MM.1S (cell line): ENCODE measurements at regions not wholly inside any gene's neighbourhood (a gene's known extent, or its start where the extent isn't known, plus 50 kb on each side); places are given as distances from the start of the nearest gene placed in this dataset.
"Not testable (repeated sequence)": the region's sequence is repeated elsewhere in the genome, so short reads cannot be mapped to it uniquely, and the experiment has no call there.

Experiments
- DNase-seq: peaks from one replicate; pipeline ENCODE4 v3.0.0-alpha.2; 2015
- H2AFZ ChIP-seq: fragments of 300-600 bp; sonication (generic); 2 replicates; pipeline ENCODE4 v1.6.0; 2016; ENCODE audit warnings: antibody characterized with exemption, low read length
- H3F3A ChIP-seq: fragments of 300-600 bp; sonication (generic); 2 replicates; pipeline ENCODE4 v1.6.1; 2016; ENCODE audit warnings: mild to moderate bottlenecking, antibody characterized with exemption, low read length, moderate library complexity, mixed read lengths; ENCODE audit not compliant: insufficient read depth
- H3K27ac ChIP-seq: fragments of 300-600 bp; sonication (generic); 2 replicates; pipeline ENCODE4 v1.5.1; 2016; ENCODE audit warnings: mild to moderate bottlenecking, low read length
- H3K27me3 ChIP-seq: fragments of 300-600 bp; sonication (generic); replicated peaks from 2 replicates; pipeline ENCODE4 v1.6.0; 2016; ENCODE audit warnings: low read length; ENCODE audit not compliant: insufficient read depth
- H3K36me3 ChIP-seq: fragments of 300-600 bp; sonication (generic); replicated peaks from 2 replicates; pipeline ENCODE4 v1.6.1; 2016; ENCODE audit warnings: mild to moderate bottlenecking, low read length, mixed read lengths; ENCODE audit not compliant: insufficient read depth
- H3K4me1 ChIP-seq: fragments of 300-600 bp; sonication (generic); 2 replicates; pipeline ENCODE4 v1.6.1; 2016; ENCODE audit warnings: low read length, mixed read lengths
- H3K4me2 ChIP-seq: fragments of 300-600 bp; sonication (generic); 2 replicates; pipeline ENCODE4 v1.6.0; 2016; ENCODE audit warnings: low read depth, low read length
- H3K4me3 ChIP-seq: fragments of 300-600 bp; sonication (generic); 2 replicates; pipeline ENCODE4 v1.5.1; 2016; ENCODE audit warnings: low read length, mixed read lengths
- H3K79me2 ChIP-seq: fragments of 300-600 bp; sonication (generic); 2 replicates; pipeline ENCODE4 v1.6.1; 2016; ENCODE audit warnings: mixed run types, low read length, mixed read lengths
- H3K9ac ChIP-seq: fragments of 300-600 bp; sonication (generic); 2 replicates; pipeline ENCODE4 v1.6.1; 2016; ENCODE audit warnings: low read length, mixed read lengths
- H3K9me2 ChIP-seq: fragments of 300-600 bp; sonication (generic); replicated peaks from 2 replicates; pipeline ENCODE4 v1.6.1; 2016; ENCODE audit warnings: mild to moderate bottlenecking, low read length, mixed read lengths; ENCODE audit not compliant: insufficient read depth
- H3K9me3 ChIP-seq: fragments of 300-600 bp; sonication (generic); replicated peaks from 2 replicates; pipeline ENCODE4 v1.6.1; 2016; ENCODE audit warnings: mild to moderate bottlenecking, low read length, mixed read lengths; ENCODE audit not compliant: insufficient read depth
- H4K20me1 ChIP-seq: fragments of 300-600 bp; sonication (generic); 2 replicates; pipeline ENCODE4 v1.6.1; 2016; ENCODE audit warnings: mild to moderate bottlenecking, low read length, moderate library complexity, mixed read lengths; ENCODE audit not compliant: insufficient read depth
- CTCF ChIP-seq: fragments of 300-600 bp; sonication (generic); IDR thresholded peaks from 2 replicates; pipeline ENCODE4 v1.5.1; 2016; ENCODE audit warnings: antibody characterized with exemption, low read length, mixed read lengths
- EZH2 ChIP-seq: fragments of 300-600 bp; sonication (generic); optimal IDR thresholded peaks from 2 replicates; pipeline ENCODE3; 2017; ENCODE audit warnings: low read depth, mild to moderate bottlenecking, antibody characterized with exemption, low read length, mixed read lengths
- EZH2phosphoT487 ChIP-seq: fragments of 300-600 bp; sonication (generic); IDR thresholded peaks from 2 replicates; pipeline ENCODE4 v1.6.1; 2018; ENCODE audit warnings: antibody characterized with exemption, low read length

GRCh38 chr4:18611026-18611425 lies 589.5 kb upstream of the LCORL start:
- TF ChIP-seq EZH2phosphoT487 = no peak
- TF ChIP-seq EZH2 = no peak
- no peak for TF ChIP-seq CTCF
- no peak overlapping the region for H3K4me2 ChIP-seq

GRCh38 chr4:18608908-18609533 lies 587.5 kb upstream of the LCORL start:
- H3F3A ChIP-seq = no peaks in the 10 kb centered on the region
- no peaks in the 10 kb centered on the region for H3K79me2 ChIP-seq
- no peaks in the 10 kb centered on the region for H3K27me3 ChIP-seq
- no peak overlapping the region for H3K4me3 ChIP-seq
- H3K9me3 ChIP-seq = no peaks in the 10 kb centered on the region
- H3K9ac ChIP-seq = no peak overlapping the region
- H3K36me3 ChIP-seq = no peaks in the 10 kb centered on the region
- H3K4me1 ChIP-seq = no peaks in the 10 kb centered on the region
- no peaks in the 10 kb centered on the region for H3K9me2 ChIP-seq
- no peak overlapping the region for H3K4me2 ChIP-seq
- no peaks in the 10 kb centered on the region for H4K20me1 ChIP-seq
- DNase-seq = no peak
- TF ChIP-seq CTCF = no peak
- no peak for TF ChIP-seq EZH2phosphoT487
- no peak for TF ChIP-seq EZH2
- H2AFZ ChIP-seq = no peak overlapping the region
- no peak overlapping the region for H3K27ac ChIP-seq

More at GRCh38 chr4:18611026-18611425, 589.5 kb upstream of the LCORL start:
- no peaks in the 10 kb centered on the region for H3K79me2 ChIP-seq
- H3K4me3 ChIP-seq = no peak overlapping the region
- no peaks in the 10 kb centered on the region for H3K9me2 ChIP-seq
- H4K20me1 ChIP-seq = no peaks in the 10 kb centered on the region
- H3K9ac ChIP-seq = no peak overlapping the region
- no peaks in the 10 kb centered on the region for H3K4me1 ChIP-seq
- H3K9me3 ChIP-seq = no peaks in the 10 kb centered on the region
- H3K27ac ChIP-seq = no peak overlapping the region
- H2AFZ ChIP-seq = no peak overlapping the region
- DNase-seq = no peak
- H3F3A ChIP-seq = no peaks in the 10 kb centered on the region
- no peaks in the 10 kb centered on the region for H3K27me3 ChIP-seq
- no peaks in the 10 kb centered on the region for H3K36me3 ChIP-seq

- not testable (repeated sequence) for H3K4me2 ChIP-seq, DNase-seq, H3K9me3 ChIP-seq, H3K79me2 ChIP-seq, H4K20me1 ChIP-seq, H3K36me3 ChIP-seq, H3K9me2 ChIP-seq, H3K27me3 ChIP-seq, H3K27ac ChIP-seq, H3F3A ChIP-seq, H3K9ac ChIP-seq, H3K4me3 ChIP-seq, H3K4me1 ChIP-seq, H2AFZ ChIP-seq
Observed at GRCh38 chr4:18602610-18603009, 581.1 kb upstream of the LCORL start.

- Histone ChIP-seq H4K20me1 (no peaks in the 10 kb centered on the region), H2AFZ (peak overlapping the region; percentile 31; the same call in 1 of the 2 replicates), H3F3A (no peaks in the 10 kb centered on the region), H3K9me2 (no peaks in the 10 kb centered on the region), H3K27ac (no peak overlapping the region), H3K4me1 (no peaks in the 10 kb centered on the region), H3K9ac (no peak overlapping the region), H3K79me2 (no peaks in the 10 kb centered on the region), H3K27me3 (no peaks in the 10 kb centered on the region), H3K9me3 (no peaks in the 10 kb centered on the region), H3K4me2 (peak overlapping the region; percentile 27), H3K36me3 (no peaks in the 10 kb centered on the region), H3K4me3 (no peak overlapping the region)
- TF ChIP-seq CTCF = peak; percentile 84
- no peak for TF ChIP-seq EZH2phosphoT487
- peak; percentile 76 for DNase-seq
Observed at GRCh38 chr4:18593297-18594002, 571.9 kb upstream of the LCORL start.
